ENCODE measurements at regions not wholly inside any gene's neighbourhood (a gene's known extent, or its start where the extent isn't known, plus 50 kb on each side); places are given as distances from the start of the nearest gene placed in this dataset.

GRCh38 chr10:108078263-108078662 is 913.8 kb upstream of the SORCS1 start:
- TF ChIP-seq USF1 (IDR thresholded peaks at IDR 0.05) (no peak), TAF1 (IDR thresholded peaks at IDR 0.05; ENCODE audit: low read depth) (no peak), FOXM1 (IDR thresholded peaks at IDR 0.05; ENCODE audit: borderline replicate concordance, low read depth) (no peak), CEBPB (IDR thresholded peaks at IDR 0.05) (no peak), REST (IDR thresholded peaks at IDR 0.05; ENCODE audit: low read depth) (no peak), EP300 (IDR thresholded peaks at IDR 0.05; ENCODE audit: borderline replicate concordance) (no peak), MAX (IDR thresholded peaks at IDR 0.05) (no peak), EGR1 (IDR thresholded peaks at IDR 0.05) (no peak), CREB1 (IDR thresholded peaks at IDR 0.05; ENCODE audit: low read depth) (no peak)

Measured in Ishikawa (cell line).